Endothelial cell of umbilical vein (primary cell): ENCODE measurements at regions not wholly inside any gene's neighbourhood (a gene's known extent, or its start where the extent isn't known, plus 50 kb on each side); places are given as distances from the start of the nearest gene placed in this dataset.

ENCODE experiments used
- CTCF ChIP-seq, 2 donors: IDR thresholded peaks; 1 replicate in 1 of 2; 2 replicates in 1 of 2; pipeline ENCODE4 v1.5.1; 2011; ENCODE audit warnings: low read length in 2 of 2, mild to moderate bottlenecking in 2 of 2, moderate library complexity in 2 of 2, control low read depth in 1 of 2, inconsistent platforms in 1 of 2, low read depth in 1 of 2; ENCODE audit not compliant: insufficient read depth in 1 of 2; ENCODE audit errors: extremely low read depth in 1 of 2
- EZH2 ChIP-seq: IDR thresholded peaks from 2 replicates; pipeline ENCODE4 v1.6.1; 2012; ENCODE audit warnings: borderline replicate concordance, low read depth, mild to moderate bottlenecking, moderate library complexity, low read length, inconsistent platforms; ENCODE audit not compliant: severe bottlenecking
- FOS ChIP-seq: IDR thresholded peaks from 2 replicates; pipeline ENCODE4 v1.6.1; 2011; ENCODE audit warnings: mild to moderate bottlenecking, low read length, moderate library complexity, borderline replicate concordance; ENCODE audit not compliant: insufficient read depth
- GATA2 ChIP-seq: IDR thresholded peaks from 2 replicates; pipeline ENCODE4 v1.7.0; 2011; ENCODE audit warnings: low read depth, mild to moderate bottlenecking, moderate library complexity, mixed read lengths, low read length; ENCODE audit not compliant: insufficient read length, insufficient read depth
- MAX ChIP-seq: IDR thresholded peaks from 2 replicates; pipeline ENCODE4 v1.6.1; 2011; ENCODE audit not compliant: insufficient read depth, insufficient read length
- POLR2A ChIP-seq: IDR thresholded peaks from 2 replicates; pipeline ENCODE4 v1.6.1; 2012; ENCODE audit warnings: low read depth, mild to moderate bottlenecking, control low read depth, low read length
- POLR2AphosphoS5 ChIP-seq: IDR thresholded peaks from 2 replicates; pipeline ENCODE4 v1.6.1; 2012; ENCODE audit warnings: low read depth, mild to moderate bottlenecking, control low read depth, low read length, moderate library complexity; ENCODE audit not compliant: insufficient read depth

GRCh38 chr4:187060551-187060950 lies 336.9 kb upstream of the FAT1 start:
- no peak for TF ChIP-seq CTCF (IDR thresholded peaks at IDR 0.05; ENCODE audit: extremely low read depth in 1 of 2, insufficient read depth in 1 of 2, low read depth in 1 of 2, low read length in 2 of 2)
- no peak for TF ChIP-seq POLR2AphosphoS5
- TF ChIP-seq FOS, result no peak
- TF ChIP-seq EZH2, result no peak
- TF ChIP-seq POLR2A, result no peak
- no peak for TF ChIP-seq GATA2
- no peak for TF ChIP-seq MAX
